Heart left ventricle (tissue), 16 donors: ENCODE measurements at regions not wholly inside any gene's neighbourhood (a gene's known extent, or its start where the extent isn't known, plus 50 kb on each side); places are given as distances from the start of the nearest gene placed in this dataset.

Experiments
- ATAC-seq, 4 donors: fragments of 200-7000 bp; cut with Tn5 transposase; one replicate each; pipeline ENCODE4 v1.9.1; 2020 to 2022; ENCODE audit warnings: moderate library complexity in 4 of 4, mild to moderate bottlenecking in 3 of 4, moderate number of reproducible peaks in 1 of 4
- DNase-seq, 5 donors: peaks; one replicate each; pipeline ENCODE4 v3.0.0-alpha.2; 2020
- H3K27ac ChIP-seq, 12 donors: fragments of 200-600 bp; sonication (generic) in 4 of 12; one replicate each; pipeline versions ENCODE4 v1.5.0 to v1.8.0; 2016 to 2022; ENCODE audit warnings: mild to moderate bottlenecking in 2 of 12
- H3K27me3 ChIP-seq, 9 donors: fragments of 200-600 bp; sonication (generic) in 2 of 9; one replicate each; pipeline versions ENCODE4 v1.5.1 to v1.8.0; 2016 to 2022; ENCODE audit warnings: mild to moderate bottlenecking in 3 of 9
- H3K36me3 ChIP-seq, 9 donors: fragments of 200-600 bp; sonication (generic) in 2 of 9; one replicate each; pipeline versions ENCODE4 v1.5.0 to v1.8.0; 2018 to 2022; ENCODE audit warnings: mild to moderate bottlenecking in 2 of 9
- H3K4me1 ChIP-seq, 12 donors: fragments of 200-600 bp; sonication (generic) in 4 of 12; one replicate each; pipeline versions ENCODE4 v1.5.0 to v1.8.0; 2016 to 2022; ENCODE audit warnings: mild to moderate bottlenecking in 3 of 12
- H3K4me3 ChIP-seq, 12 donors: fragments of 200-600 bp; sonication (generic) in 4 of 12; one replicate each; pipeline versions ENCODE4 v1.5.0 to v1.8.0; 2017 to 2022; ENCODE audit warnings: mild to moderate bottlenecking in 9 of 12, moderate library complexity in 4 of 12
- H3K9me3 ChIP-seq, 12 donors: fragments of 200-600 bp; sonication (generic) in 4 of 12; one replicate each; pipeline versions ENCODE4 v1.5.0 to v1.8.0; 2016 to 2022; ENCODE audit warnings: mild to moderate bottlenecking in 1 of 12
- POLR2A ChIP-seq, 2 donors: fragments of 450-650 bp; IDR thresholded peaks; one replicate each; pipeline ENCODE4 v1.6.1; 2017; ENCODE audit warnings: antibody characterized with exemption in 2 of 2, mild to moderate bottlenecking in 2 of 2, moderate library complexity in 2 of 2
- WGBS, 4 donors: extraction: QIAGEN DNeasy Blood & Tissue Kit in 2 of 4; methylation state at CpG; one replicate each; pipeline versions ENCODE4 v1.1.5 to v1.1.7; 2013 to 2018; 5-methylcytosine and 5-hydroxymethylcytosine counted together
- intact Hi-C, 10 donors: fragments of 100-400 bp; cut with DNase I; formaldehyde crosslinking; loops; one replicate each; pipeline versions ENCODE4 v1.11.1 to v1.14.2; 2022
- TF ChIP-seq, protein P1 (sequence below), 12 donors: fragments of 200-600 bp; sonication (generic) in 4 of 12; IDR thresholded peaks; one replicate each; pipeline versions ENCODE4 v1.5.0 to v1.8.0; 2018 to 2022; ENCODE audit warnings: antibody characterized with exemption in 12 of 12, mild to moderate bottlenecking in 5 of 12
- donor health status: ischemic (EF 13 %, LVEDD 7.1; RV severe dilation, severe dysfunction).
- donor health status: healthy with polysubstance abuse.
- donor health status: DM: no; HTN: yes; CAD: no.
- donor health status: DM: no; HTN: no; CAD: no.
- donor health status: ischemic (EF 25% LVEDD 6.9; RV normal size, moderate dysfunction).
- donor health status: ischemic (EF 25% LVEDD 5.7; RV mildly dilated, moderate dysfunction).
- donor health status: healthy.
- donor health status: DM: yes; HTN: yes; CAD: no.
- donor health status: ischemic (EF 35%, LVEDD 5.7; RV mildly dilated, moderate dysfunction).
- donor health status: nonischemic (EF 11% LVEDD 7.7; RV severe dilation, severe dysfunction).
- donor health status: DM: yes; HTN: yes; CAD: no.
- donor health status: PGD.
- donor health status: ischemic (EF 29% LVEDD 5.4; RV normal size, mild dysfunction).
- donor health status: nonischemic (EF 23%, LVEDD 6.1; RV moderate dilation, normal function).

DNA sequence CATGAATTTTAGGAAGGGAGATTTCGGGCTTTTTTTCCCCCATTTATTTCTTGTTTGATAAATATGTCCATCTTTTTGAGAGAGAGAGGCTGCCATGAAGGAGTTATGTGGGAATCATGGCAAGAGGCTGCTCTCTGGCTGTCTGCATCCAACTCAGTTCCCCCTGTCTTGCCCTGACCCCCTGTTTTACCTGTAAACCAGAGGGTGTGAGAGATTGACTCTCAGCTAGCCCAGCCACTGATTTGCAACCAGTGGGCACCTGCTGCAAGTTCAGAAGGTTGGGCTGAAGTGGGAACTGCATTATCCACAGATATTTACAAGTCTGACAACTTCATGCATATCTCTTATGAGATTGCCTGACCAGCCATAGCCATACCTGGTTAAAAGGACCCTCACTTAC, 625.4 kb upstream of the FANCL start:
- Histone ChIP-seq H3K4me3 (no peak overlapping the region), H3K4me1 (no peaks in the 10 kb centered on the region), H3K27me3 (no peaks in the 10 kb centered on the region), H3K9me3 (no peaks in the 10 kb centered on the region), H3K36me3 (no peaks in the 10 kb centered on the region), H3K27ac (no peak overlapping the region)
- intact Hi-C loops = no loop called here
- no peak for DNase-seq
- TF ChIP-seq POLR2A (IDR thresholded peaks at IDR 0.05) = no peak
- WGBS, 4 donors = 20 to 44% (median 26%) methylated on average over 1 of the region's 1 CpG
- ATAC-seq = no peak

DNA sequence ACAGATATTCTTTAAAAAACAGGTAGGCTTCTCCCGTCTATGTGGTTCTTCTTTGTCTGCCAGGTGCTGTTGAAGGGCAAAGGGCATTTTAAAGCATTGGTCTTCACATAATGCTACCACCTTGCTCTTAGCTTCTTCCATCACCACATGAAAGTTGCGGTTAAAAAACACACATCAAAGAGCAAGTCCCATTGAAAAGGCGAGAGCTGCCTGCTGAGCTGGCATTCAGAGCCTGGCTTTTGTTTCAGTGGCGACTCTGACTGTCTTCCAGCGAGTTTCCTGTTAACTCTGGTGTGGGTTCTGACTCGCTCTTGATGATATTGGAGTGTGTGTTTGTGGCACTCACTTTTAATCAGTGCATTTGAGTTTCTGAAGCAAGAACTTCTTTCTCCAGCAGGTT, 624.9 kb upstream of the FANCL start:
- H3K36me3 ChIP-seq = no peaks in the 10 kb centered on the region
- H3K4me1 ChIP-seq = no peaks in the 10 kb centered on the region
- no peak overlapping the region for H3K27ac ChIP-seq
- H3K9me3 ChIP-seq = no peaks in the 10 kb centered on the region
- DNase-seq (no peak), ATAC-seq (no peak)
- H3K27me3 ChIP-seq = no peaks in the 10 kb centered on the region
- TF ChIP-seq, protein P1, sequence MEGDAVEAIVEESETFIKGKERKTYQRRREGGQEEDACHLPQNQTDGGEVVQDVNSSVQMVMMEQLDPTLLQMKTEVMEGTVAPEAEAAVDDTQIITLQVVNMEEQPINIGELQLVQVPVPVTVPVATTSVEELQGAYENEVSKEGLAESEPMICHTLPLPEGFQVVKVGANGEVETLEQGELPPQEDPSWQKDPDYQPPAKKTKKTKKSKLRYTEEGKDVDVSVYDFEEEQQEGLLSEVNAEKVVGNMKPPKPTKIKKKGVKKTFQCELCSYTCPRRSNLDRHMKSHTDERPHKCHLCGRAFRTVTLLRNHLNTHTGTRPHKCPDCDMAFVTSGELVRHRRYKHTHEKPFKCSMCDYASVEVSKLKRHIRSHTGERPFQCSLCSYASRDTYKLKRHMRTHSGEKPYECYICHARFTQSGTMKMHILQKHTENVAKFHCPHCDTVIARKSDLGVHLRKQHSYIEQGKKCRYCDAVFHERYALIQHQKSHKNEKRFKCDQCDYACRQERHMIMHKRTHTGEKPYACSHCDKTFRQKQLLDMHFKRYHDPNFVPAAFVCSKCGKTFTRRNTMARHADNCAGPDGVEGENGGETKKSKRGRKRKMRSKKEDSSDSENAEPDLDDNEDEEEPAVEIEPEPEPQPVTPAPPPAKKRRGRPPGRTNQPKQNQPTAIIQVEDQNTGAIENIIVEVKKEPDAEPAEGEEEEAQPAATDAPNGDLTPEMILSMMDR (IDR thresholded peaks at IDR 0.05) = no peak
- TF ChIP-seq POLR2A (IDR thresholded peaks at IDR 0.05) = no peak
- H3K4me3 ChIP-seq = no peak overlapping the region
- 15 to 25% (median 19%) methylated on average over 6 of the region's 6 CpGs for WGBS, 4 donors
- intact Hi-C loops = no loop called here

DNA sequence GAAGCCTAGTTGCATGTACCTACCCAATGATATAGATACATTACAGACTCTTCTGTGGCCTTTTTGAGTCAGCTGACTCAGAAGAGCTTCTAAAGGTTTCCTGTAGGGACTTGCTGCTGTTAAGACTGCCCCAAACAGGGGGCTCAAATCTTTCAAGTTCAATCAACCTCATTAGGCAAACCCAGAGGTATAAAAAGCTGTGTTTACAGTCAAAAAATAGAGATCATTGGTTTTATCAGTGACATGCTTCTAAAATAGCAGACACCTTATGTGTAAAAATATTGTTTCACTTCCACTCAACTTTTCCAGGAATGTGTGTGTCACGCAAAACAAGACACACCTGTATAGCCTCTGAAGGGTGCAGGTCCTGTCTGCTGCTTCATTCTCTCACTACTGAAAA, 624.3 kb upstream of the FANCL start:
- DNase-seq (no peak), ATAC-seq (no peak)
- Histone ChIP-seq H3K4me1 (no peaks in the 10 kb centered on the region), H3K27me3 (no peaks in the 10 kb centered on the region), H3K9me3 (no peaks in the 10 kb centered on the region), H3K4me3 (no peak overlapping the region), H3K27ac (no peak overlapping the region), H3K36me3 (no peaks in the 10 kb centered on the region)
- TF ChIP-seq, protein P1 (IDR thresholded peaks at IDR 0.05) = no peak
- TF ChIP-seq POLR2A (IDR thresholded peaks at IDR 0.05) = no peak
- intact Hi-C loops = no loop called here
- 72 to 93% (median 87%) methylated on average over 1 of the region's 1 CpG for WGBS, 4 donors

DNA sequence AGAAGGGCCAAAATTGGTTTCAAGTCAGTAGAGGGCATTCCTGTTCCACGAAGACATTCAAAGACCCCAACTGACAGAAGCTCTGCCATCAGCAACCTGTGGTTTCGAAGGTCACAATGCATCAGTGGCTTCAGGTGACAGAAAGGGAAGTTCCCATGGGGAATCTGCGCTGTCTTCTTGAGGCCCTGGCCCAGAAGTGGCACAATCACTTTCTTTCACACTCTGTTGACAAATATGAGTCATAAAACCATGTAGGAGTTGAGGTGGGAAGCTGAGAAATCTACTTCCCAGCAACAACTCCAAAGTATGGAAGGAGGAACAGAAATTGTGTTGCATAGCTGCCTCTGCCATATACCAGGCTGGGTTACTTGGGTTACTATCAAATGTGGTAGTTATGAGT, 621.1 kb upstream of the FANCL start:
- H3K4me3 ChIP-seq = no peak overlapping the region
- ATAC-seq (no peak), DNase-seq (no peak)
- no peaks in the 10 kb centered on the region for H3K36me3 ChIP-seq
- TF ChIP-seq POLR2A (IDR thresholded peaks at IDR 0.05) = no peak
- TF ChIP-seq, protein P1 (IDR thresholded peaks at IDR 0.05) = no peak
- WGBS, 4 donors = 63 to 73% (median 72%) methylated on average over 3 of the region's 3 CpGs
- H3K4me1 ChIP-seq = peaks cover 0 to 3% (median 0%) of the 10 kb centered on the region in 12 donors
- H3K9me3 ChIP-seq = peaks cover 0 to 14% (median 2%) of the 10 kb centered on the region in 12 donors
- no peak overlapping the region for H3K27ac ChIP-seq
- no peaks in the 10 kb centered on the region for H3K27me3 ChIP-seq
- intact Hi-C loops = no loop called here

DNA sequence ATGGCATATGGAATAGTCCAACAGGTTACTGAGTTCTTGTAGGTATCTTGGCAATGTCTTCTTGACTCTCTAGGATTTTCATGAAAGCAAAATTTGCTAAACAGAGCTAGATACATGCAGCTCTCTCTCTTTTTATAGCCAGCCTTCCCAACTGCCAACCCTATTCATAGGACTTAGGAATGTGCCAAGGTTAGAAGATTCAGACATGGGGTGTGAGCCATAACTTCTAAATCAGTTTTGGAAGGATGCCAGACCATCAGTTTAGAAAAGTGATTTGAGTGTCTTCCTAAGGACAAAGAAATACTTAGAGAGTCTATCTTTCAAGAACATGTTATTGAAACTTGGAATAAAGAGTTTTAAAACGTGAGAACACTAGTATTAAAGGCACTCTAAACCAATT, 619.5 kb upstream of the FANCL start:
- H3K4me3 ChIP-seq = no peak overlapping the region
- 42 to 63% (median 50%) methylated on average over 1 of the region's 1 CpG for whole genome bisulfite sequencing, 4 donors
- H3K36me3 ChIP-seq = no peaks in the 10 kb centered on the region
- TF ChIP-seq, protein P1 (IDR thresholded peaks at IDR 0.05) = no peak
- no peak for TF ChIP-seq POLR2A (IDR thresholded peaks at IDR 0.05)
- no peak for DNase-seq
- intact Hi-C loops = no loop called here
- H3K9me3 ChIP-seq = peaks cover 0 to 14% (median 2%) of the 10 kb centered on the region in 12 donors
- H3K27ac ChIP-seq = no peak overlapping the region
- H3K4me1 ChIP-seq = peaks cover 0 to 3% (median 0%) of the 10 kb centered on the region in 12 donors
- no peak for ATAC-seq
- H3K27me3 ChIP-seq = no peaks in the 10 kb centered on the region
